ACC112 (cell line): ENCODE measurements at regions not wholly inside any gene's neighbourhood (a gene's known extent, or its start where the extent isn't known, plus 50 kb on each side); places are given as distances from the start of the nearest gene placed in this dataset.
"Not testable (repeated sequence)": the region's sequence is repeated elsewhere in the genome, so short reads cannot be mapped to it uniquely, and the experiment has no call there.

Experiments used
- H2AFZ ChIP-seq: fragments of 200-600 bp; sonication (generic); one replicate; pipeline ENCODE4 v1.6.0; 2017; ENCODE audit warnings: antibody characterized with exemption, low read length; ENCODE audit not compliant: unreplicated experiment
- H3K27ac ChIP-seq: fragments of 200-600 bp; sonication (generic); 2 replicates; pipeline ENCODE4 v1.5.1; 2014; ENCODE audit warnings: low read depth, mild to moderate bottlenecking, antibody characterized with exemption, low read length, moderate library complexity
- H3K27me3 ChIP-seq: fragments of 200-600 bp; sonication (generic); 2 replicates; pipeline ENCODE4 v1.6.1; 2014; ENCODE audit warnings: mild to moderate bottlenecking, antibody characterized with exemption, low read length, moderate library complexity, mixed read lengths; ENCODE audit not compliant: insufficient read depth
- H3K36me3 ChIP-seq: fragments of 200-600 bp; sonication (generic); 2 replicates; pipeline ENCODE4 v1.6.1; 2016; ENCODE audit warnings: mild to moderate bottlenecking, antibody characterized with exemption, low read length, moderate library complexity, mixed read lengths; ENCODE audit not compliant: insufficient read depth
- H3K4me1 ChIP-seq: fragments of 200-600 bp; sonication (generic); one replicate; pipeline ENCODE4 v1.6.1; 2016; ENCODE audit warnings: low read length, mixed read lengths; ENCODE audit not compliant: insufficient read depth, unreplicated experiment, control insufficient read depth
- H3K4me3 ChIP-seq: fragments of 200-600 bp; sonication (generic); 2 replicates; pipeline ENCODE4 v1.5.1; 2014; ENCODE audit warnings: mild to moderate bottlenecking, low read depth, low read length
- H3K79me2 ChIP-seq: fragments of 200-600 bp; sonication (generic); one replicate; pipeline ENCODE4 v1.6.0; 2016; ENCODE audit warnings: low read length; ENCODE audit not compliant: control insufficient read depth, unreplicated experiment, insufficient read depth

DNA sequence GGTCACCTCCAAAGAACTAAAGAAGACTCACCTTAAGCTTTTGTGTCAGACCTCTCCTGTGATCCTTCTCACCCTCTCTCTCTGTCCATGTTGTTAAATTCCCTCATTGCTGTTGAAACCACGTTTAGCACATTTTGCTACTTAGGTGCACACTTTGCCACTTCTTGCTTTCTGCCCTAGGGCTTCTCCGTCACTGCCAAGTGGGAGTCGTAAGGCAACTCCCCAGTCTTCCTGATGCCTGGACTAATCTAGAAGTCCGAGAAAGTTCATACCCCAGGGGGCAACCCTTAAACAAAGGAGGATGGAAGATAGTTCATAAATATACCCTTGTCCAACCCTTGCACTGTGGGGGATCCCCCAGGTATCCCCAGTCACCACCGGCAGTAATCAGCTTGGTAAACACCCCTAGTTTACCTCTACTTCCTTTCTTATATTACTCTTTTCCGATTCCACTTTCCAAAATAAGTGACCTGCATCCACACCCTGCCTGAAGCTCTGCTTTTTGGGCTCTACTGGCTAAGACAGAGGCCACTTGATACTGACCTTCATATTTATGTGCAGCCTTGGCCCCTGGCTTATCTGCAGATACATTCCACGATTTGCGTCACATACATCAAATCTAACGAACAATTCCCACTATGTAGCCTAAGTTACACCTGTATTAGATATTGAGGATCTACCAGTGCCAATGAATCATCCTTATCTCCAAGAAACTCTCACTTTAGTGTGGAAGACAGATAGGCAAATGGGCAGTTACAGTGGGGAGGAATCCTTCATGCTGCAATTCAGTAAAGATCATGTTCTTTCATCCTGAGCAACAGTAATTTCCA is 776.2 kb downstream of the RNF144A start:
- Histone ChIP-seq H3K4me1 (peaks cover 19% of the 10 kb centered on the region), H3K27ac (peak overlapping the region; percentile 38)

DNA sequence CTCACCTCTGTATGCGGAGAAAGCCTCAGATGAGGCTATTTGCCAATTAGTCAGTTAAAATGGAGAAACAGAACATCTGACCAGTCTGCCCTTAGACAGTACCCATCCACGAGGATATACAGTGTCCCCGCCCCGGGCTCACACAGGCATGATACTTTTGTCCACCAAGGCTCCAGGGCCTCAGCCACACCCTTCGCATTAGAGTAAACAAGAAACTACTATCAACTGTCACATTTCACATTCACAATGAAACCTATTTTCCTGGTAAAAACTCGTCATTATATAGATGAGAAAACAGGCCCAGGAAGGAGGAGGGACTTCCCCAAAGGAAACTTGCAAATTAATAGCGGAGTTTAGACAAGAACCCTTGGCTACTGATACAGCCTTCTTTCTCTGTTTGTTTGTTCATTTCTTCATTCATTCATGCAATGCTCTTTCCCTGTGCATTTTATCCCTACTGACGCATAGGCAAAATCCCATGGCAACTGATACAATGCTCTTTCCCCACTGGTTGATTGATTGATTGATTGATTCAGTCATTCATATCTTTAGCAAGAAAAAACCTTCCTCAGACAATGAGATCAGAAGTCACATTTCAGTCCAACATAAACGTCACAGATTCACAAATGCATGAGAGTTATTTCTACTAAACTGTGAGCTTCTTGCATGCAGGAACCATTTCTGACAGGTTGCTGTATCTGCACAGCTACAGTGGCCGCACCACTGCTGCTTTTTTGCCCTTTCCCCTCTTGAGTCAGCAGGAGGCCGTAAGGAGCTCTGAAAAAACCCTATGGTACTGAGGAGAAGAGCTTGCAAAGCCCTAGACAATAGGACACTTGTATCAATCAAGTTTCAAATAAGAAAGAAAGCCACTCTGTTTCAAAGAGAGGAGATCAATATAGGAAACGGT is 777.1 kb downstream of the RNF144A start:
- Histone ChIP-seq H3K4me1 (peaks cover 19% of the 10 kb centered on the region), H3K36me3 (no peaks in the 10 kb centered on the region), H3K4me3 (no peak overlapping the region), H3K27ac (no peak overlapping the region), H3K27me3 (no peaks in the 10 kb centered on the region), H2AFZ (no peak overlapping the region), H3K79me2 (no peaks in the 10 kb centered on the region)

More for the DNA sequence above, 776.2 kb downstream of the RNF144A start:
- no peak overlapping the region for H3K4me3 ChIP-seq
- H3K79me2 ChIP-seq, result no peaks in the 10 kb centered on the region
- H2AFZ ChIP-seq, result no peak overlapping the region
- H3K36me3 ChIP-seq, result no peaks in the 10 kb centered on the region
- no peaks in the 10 kb centered on the region for H3K27me3 ChIP-seq

DNA sequence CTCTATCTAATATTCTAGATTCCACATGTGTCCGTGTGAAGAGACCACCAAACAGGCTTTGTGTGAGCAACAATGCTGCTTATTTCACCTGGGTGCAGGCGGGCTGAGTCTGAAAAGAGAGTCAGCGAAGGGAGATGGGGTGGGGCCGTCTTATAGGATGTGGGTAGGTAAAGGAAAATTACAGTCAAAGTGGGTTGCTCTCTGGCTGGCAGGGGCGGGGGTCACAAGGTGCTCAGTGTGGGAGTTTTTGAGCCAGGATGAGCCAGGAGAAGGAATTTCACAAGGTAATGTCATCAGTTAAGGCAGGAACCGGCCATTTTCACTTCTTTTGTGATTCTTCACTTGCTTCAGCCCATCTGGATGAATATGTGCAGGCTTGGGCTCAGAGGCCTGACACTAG is 779.3 kb downstream of the RNF144A start:
- H3K27me3 ChIP-seq, H3K36me3 ChIP-seq, H3K79me2 ChIP-seq, H2AFZ ChIP-seq, H3K27ac ChIP-seq, H3K4me3 ChIP-seq: not testable (repeated sequence)
- peaks cover 19% of the 10 kb centered on the region for H3K4me1 ChIP-seq

GRCh38 chr2:7697052-7697451 is 779.8 kb downstream of the RNF144A start:
- no peaks in the 10 kb centered on the region for H3K36me3 ChIP-seq
- no peaks in the 10 kb centered on the region for H3K79me2 ChIP-seq
- no peak overlapping the region for H3K4me3 ChIP-seq
- peaks cover 16% of the 10 kb centered on the region for H3K4me1 ChIP-seq
- H3K27me3 ChIP-seq, result no peaks in the 10 kb centered on the region
- no peak overlapping the region for H2AFZ ChIP-seq
- H3K27ac ChIP-seq, result no peak overlapping the region

DNA sequence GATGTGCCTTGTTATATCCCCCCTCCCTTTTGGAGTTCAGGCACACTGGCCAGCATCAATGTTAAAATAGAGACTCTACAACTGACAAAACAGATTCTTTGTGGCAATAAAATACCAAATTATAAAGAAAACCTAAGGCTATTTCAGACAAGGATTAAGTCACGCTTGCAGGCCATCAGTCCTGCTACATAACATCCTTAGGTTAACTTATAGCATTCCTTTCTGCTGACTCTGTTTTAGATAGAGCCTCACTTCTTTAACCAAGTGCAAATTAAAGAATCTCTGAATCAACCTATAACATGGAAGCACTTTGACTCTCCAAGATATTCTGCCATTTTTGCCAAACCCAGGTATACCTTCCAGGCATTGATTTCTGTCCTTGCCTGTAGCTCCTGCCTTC is 784.6 kb downstream of the RNF144A start:
- Histone ChIP-seq H3K27me3 (no peaks in the 10 kb centered on the region), H2AFZ (no peak overlapping the region), H3K4me3 (no peak overlapping the region), H3K27ac (no peak overlapping the region), H3K79me2 (no peaks in the 10 kb centered on the region), H3K4me1 (peaks cover 5% of the 10 kb centered on the region), H3K36me3 (no peaks in the 10 kb centered on the region)

- peaks cover 17% of the 10 kb centered on the region for H3K4me1 ChIP-seq
- H3K27me3 ChIP-seq, result no peaks in the 10 kb centered on the region
- no peak overlapping the region for H3K27ac ChIP-seq
- H3K79me2 ChIP-seq, result no peaks in the 10 kb centered on the region
- H2AFZ ChIP-seq, result no peak overlapping the region
- no peaks in the 10 kb centered on the region for H3K36me3 ChIP-seq
- H3K4me3 ChIP-seq, result no peak overlapping the region
Observed at GRCh38 chr2:7703048-7703447, 785.8 kb downstream of the RNF144A start.

- H3K36me3 ChIP-seq, result no peaks in the 10 kb centered on the region
- H3K27me3 ChIP-seq, result no peaks in the 10 kb centered on the region
- no peak overlapping the region for H2AFZ ChIP-seq
- H3K79me2 ChIP-seq, result no peaks in the 10 kb centered on the region
- no peak overlapping the region for H3K27ac ChIP-seq
- no peak overlapping the region for H3K4me3 ChIP-seq
- peaks cover 22% of the 10 kb centered on the region for H3K4me1 ChIP-seq
Observed at GRCh38 chr2:7703543-7704144, 786.4 kb downstream of the RNF144A start.

- no peaks in the 10 kb centered on the region for H3K36me3 ChIP-seq
- H2AFZ ChIP-seq, result no peak overlapping the region
- H3K4me3 ChIP-seq, result no peak overlapping the region
- no peaks in the 10 kb centered on the region for H3K79me2 ChIP-seq
- no peak overlapping the region for H3K27ac ChIP-seq
- H3K27me3 ChIP-seq, result no peaks in the 10 kb centered on the region
- peaks cover 22% of the 10 kb centered on the region for H3K4me1 ChIP-seq
Observed at GRCh38 chr2:7704296-7704865, 787.2 kb downstream of the RNF144A start.

DNA sequence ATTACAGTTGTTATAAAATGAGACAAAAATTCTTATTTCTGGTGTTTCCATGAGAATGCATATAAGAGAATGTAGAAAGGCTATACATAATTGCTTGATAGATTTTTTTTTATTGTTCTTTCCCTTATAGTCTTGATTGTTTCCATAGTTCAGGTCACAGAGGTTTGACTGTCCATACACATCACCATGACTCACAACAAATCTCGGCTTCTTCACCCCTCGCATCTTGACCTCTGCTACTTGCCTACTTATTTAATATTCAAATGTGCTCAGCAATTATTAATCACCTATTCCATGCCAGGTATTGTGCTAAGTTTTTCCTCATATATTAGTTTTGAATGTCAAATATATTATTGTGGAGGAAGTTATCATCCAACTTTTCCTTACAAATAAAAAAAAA is 789.6 kb downstream of the RNF144A start:
- H2AFZ ChIP-seq, result no peak overlapping the region
- H3K4me1 ChIP-seq, result peaks cover 22% of the 10 kb centered on the region
- H3K4me3 ChIP-seq, result peak overlapping the region; percentile 36; the same call in 1 of the 2 replicates
- H3K36me3 ChIP-seq, result no peaks in the 10 kb centered on the region
- peak overlapping the region; percentile 66 for H3K27ac ChIP-seq
- H3K27me3 ChIP-seq, result no peaks in the 10 kb centered on the region
- no peaks in the 10 kb centered on the region for H3K79me2 ChIP-seq

GRCh38 chr2:7707723-7708122 is 790.5 kb downstream of the RNF144A start:
- peaks cover 22% of the 10 kb centered on the region for H3K4me1 ChIP-seq

More at GRCh38 chr2:7707723-7708122, 790.5 kb downstream of the RNF144A start:
- no peaks in the 10 kb centered on the region for H3K79me2 ChIP-seq
- peak overlapping the region; percentile 71 for H2AFZ ChIP-seq
- no peaks in the 10 kb centered on the region for H3K36me3 ChIP-seq
- no peak overlapping the region; the same call in 1 of the 2 replicates for H3K4me3 ChIP-seq
- H3K27ac ChIP-seq, result peak overlapping the region; percentile 66
- no peaks in the 10 kb centered on the region for H3K27me3 ChIP-seq
